AG09309 (cell line): ENCODE measurements at regions not wholly inside any gene's neighbourhood (a gene's known extent, or its start where the extent isn't known, plus 50 kb on each side); places are given as distances from the start of the nearest gene placed in this dataset.

Experiments
- DNase-seq: peaks from one replicate; pipeline ENCODE4 v3.0.0-alpha.2; 2010; ENCODE audit warnings: low read depth
- H3K4me3 ChIP-seq: 2 replicates; pipeline ENCODE4 v1.5.1; 2011; ENCODE audit warnings: mild to moderate bottlenecking, low read depth, low read length, moderate library complexity; ENCODE audit not compliant: control insufficient read depth
- TF ChIP-seq, protein P1 (sequence below): IDR thresholded peaks from 2 replicates; pipeline ENCODE4 v1.5.1; 2011; ENCODE audit warnings: mild to moderate bottlenecking, low read depth, low read length, inconsistent platforms; ENCODE audit not compliant: insufficient read depth, control insufficient read depth; ENCODE audit errors: missing control alignments

DNA sequence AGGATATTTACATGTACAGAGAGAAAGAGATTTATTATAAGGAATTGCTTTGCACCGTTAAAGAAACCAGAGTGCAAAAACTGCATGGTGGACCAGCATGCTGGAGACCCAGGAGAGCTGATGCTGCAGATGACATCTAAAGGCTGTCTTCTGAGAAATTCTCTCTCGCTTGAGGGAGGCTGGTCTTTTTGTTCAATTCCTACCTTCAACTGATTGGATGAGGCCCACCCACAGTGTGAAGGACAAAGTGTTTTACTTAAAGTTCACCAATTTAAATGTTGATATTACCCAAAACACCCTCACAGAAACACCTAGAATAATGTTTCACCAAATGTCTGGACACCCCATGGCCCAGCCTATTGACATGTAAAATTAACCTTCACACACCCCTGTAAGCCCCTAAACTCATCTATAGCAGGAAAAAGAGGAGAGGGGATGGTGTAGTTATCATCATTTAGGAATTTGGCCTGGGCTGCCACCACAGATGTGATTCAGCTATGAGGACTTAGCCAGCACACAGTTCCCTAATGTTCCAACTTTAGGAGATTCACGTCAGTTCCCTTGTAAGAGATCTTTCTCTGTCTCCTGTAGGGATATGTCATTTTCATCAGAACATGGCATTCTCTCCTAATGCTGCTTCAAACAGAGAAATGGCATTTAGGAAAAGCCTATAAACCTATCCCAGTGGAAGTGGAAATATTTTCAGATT is 358.2 kb upstream of the TLE4 start:
- H3K4me3 ChIP-seq = no peak overlapping the region
- TF ChIP-seq, protein P1, sequence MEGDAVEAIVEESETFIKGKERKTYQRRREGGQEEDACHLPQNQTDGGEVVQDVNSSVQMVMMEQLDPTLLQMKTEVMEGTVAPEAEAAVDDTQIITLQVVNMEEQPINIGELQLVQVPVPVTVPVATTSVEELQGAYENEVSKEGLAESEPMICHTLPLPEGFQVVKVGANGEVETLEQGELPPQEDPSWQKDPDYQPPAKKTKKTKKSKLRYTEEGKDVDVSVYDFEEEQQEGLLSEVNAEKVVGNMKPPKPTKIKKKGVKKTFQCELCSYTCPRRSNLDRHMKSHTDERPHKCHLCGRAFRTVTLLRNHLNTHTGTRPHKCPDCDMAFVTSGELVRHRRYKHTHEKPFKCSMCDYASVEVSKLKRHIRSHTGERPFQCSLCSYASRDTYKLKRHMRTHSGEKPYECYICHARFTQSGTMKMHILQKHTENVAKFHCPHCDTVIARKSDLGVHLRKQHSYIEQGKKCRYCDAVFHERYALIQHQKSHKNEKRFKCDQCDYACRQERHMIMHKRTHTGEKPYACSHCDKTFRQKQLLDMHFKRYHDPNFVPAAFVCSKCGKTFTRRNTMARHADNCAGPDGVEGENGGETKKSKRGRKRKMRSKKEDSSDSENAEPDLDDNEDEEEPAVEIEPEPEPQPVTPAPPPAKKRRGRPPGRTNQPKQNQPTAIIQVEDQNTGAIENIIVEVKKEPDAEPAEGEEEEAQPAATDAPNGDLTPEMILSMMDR = no peak
- no peak for DNase-seq

DNA sequence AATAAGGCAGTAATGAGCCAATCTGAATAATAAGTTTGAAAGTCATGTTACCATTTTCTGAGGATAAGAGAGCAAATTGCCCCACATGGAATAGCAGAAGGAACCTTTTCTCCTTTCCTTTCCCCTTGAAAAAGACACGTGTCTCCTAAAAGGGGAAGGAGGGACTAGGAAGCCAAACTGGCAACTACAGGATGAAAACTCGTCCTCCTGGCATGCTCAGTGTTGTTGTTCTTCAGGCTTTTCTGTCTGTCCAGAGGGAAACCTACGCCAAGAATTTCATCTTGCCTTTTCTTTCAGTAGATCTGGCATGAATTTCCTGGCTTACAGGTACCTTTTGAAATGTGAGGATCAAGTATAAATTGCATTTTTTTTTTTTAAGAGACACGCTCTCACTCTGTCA is 355.9 kb upstream of the TLE4 start:
- no peak overlapping the region for H3K4me3 ChIP-seq
- TF ChIP-seq, protein P1 = no peak
- DNase-seq = no peak

DNA sequence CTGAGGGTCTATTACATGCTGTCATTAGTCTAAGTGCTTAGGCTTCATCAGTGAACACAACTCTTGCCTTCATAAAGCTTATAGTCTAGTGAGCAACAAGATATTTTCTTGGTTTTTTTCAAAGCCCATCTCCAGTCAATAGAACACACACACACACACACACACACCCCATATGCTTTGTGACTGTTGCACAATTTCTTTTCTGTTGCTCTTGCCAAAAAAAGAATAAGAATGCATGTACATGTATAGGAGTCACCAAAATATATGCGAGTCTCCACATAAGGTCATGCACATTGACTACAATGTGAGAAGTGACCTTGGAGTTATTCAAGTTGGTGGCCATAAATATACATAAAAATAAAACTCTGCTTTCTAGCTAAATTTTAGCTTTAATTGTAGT is 351.5 kb upstream of the TLE4 start:
- H3K4me3 ChIP-seq = no peak overlapping the region
- TF ChIP-seq, protein P1 = no peak
- DNase-seq = no peak

DNA sequence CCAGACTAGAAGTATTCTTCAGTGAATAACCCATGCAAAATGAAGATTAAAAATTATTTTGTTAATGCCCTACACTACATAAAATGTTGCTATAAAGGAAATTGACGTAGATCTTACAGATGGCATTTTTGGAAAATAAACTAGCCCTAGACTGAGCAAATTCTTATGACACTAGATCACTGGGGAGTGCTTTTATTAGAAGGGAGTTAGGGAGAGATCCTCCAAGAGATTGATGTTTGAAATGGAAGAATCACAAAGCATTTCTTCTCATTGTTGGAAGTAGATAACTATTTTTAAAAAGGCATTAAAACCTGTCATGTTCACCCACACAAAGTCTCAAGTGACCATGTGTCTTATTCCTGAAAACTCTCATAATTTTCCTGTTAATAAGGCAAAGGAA is 351.1 kb upstream of the TLE4 start:
- H3K4me3 ChIP-seq = no peak overlapping the region
- DNase-seq = peak; percentile 48
- TF ChIP-seq, protein P1 = no peak

DNA sequence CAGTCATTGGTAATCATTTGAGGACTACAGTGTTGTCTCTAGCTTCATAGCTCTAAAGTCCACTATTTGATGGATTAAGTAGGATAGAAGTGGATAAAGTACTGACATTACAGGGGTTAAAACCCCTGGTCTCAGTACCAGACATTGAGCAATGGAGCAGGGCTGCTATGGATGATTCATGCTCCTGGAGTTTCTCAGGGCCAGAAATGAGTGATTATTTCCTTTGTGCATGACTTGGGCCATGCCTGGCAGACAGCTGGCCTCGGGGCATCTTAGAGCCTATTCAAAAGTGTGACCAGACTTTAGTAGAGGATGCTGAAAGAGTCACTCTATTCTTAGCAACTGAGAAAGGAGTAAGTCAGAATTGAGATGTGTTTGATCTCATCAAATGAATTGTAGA is 350.7 kb upstream of the TLE4 start:
- no peak overlapping the region for H3K4me3 ChIP-seq
- DNase-seq = peak; percentile 91
- TF ChIP-seq, protein P1 = no peak

DNA sequence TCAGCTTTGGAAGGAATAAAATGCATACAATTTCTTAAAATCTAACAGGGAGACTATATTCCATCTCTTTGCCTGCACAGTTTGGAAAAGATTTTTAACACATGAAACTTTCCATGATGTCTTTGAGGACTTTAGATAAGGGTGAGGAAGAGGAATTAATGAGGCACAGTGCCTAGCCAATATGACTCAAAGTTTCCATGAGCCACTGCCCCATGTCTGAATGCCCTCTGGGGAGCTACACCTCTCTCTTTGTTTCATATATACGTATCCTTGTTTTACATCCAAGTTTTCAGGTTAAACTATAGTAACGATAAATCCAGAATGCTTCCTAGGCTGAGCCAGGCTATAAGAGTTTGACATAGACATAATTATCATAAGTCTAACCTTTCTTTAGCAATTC is 349.3 kb upstream of the TLE4 start:
- no peak for DNase-seq
- H3K4me3 ChIP-seq = no peak overlapping the region
- TF ChIP-seq, protein P1 = no peak
